DND-41 (cell line): ENCODE measurements at regions not wholly inside any gene's neighbourhood (a gene's known extent, or its start where the extent isn't known, plus 50 kb on each side); places are given as distances from the start of the nearest gene placed in this dataset.
"Not testable (repeated sequence)": the region's sequence is repeated elsewhere in the genome, so short reads cannot be mapped to it uniquely, and the experiment has no call there.

ENCODE experiments used
- EZH2 ChIP-seq: IDR thresholded peaks from 3 replicates; pipeline ENCODE4 v1.6.1; 2012; ENCODE audit warnings: borderline replicate concordance, low read depth, mild to moderate bottlenecking, moderate library complexity, low read length, inconsistent platforms; ENCODE audit not compliant: severe bottlenecking
- TF ChIP-seq, protein P1 (sequence below): IDR thresholded peaks from 2 replicates; pipeline ENCODE4 v1.5.1; 2012; ENCODE audit warnings: borderline replicate concordance, low read length, moderate library complexity, mild to moderate bottlenecking; ENCODE audit not compliant: poor library complexity, severe bottlenecking; ENCODE audit errors: extremely low read depth

DNA sequence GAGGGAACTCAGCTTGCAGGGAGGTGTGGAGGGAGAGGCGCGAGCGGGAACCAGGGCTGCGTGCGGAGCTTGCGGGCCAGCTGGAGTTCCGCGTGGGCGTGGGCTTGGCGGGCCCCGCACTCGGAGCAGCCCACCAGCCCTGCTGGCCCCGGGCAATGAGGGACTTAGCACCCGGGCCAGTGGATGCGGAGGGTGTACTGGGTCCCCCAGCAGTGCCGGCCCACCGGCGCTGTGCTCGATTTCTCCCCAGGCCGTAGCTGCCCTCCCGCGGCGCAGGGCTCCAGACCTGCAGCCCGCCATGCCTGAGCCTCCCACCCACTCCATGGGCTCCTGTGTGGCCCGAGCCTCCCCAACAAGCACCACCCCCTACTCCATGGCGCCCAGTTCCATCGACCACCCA lies 117.5 kb upstream of the TOP1 start:
- TF ChIP-seq, protein P1, sequence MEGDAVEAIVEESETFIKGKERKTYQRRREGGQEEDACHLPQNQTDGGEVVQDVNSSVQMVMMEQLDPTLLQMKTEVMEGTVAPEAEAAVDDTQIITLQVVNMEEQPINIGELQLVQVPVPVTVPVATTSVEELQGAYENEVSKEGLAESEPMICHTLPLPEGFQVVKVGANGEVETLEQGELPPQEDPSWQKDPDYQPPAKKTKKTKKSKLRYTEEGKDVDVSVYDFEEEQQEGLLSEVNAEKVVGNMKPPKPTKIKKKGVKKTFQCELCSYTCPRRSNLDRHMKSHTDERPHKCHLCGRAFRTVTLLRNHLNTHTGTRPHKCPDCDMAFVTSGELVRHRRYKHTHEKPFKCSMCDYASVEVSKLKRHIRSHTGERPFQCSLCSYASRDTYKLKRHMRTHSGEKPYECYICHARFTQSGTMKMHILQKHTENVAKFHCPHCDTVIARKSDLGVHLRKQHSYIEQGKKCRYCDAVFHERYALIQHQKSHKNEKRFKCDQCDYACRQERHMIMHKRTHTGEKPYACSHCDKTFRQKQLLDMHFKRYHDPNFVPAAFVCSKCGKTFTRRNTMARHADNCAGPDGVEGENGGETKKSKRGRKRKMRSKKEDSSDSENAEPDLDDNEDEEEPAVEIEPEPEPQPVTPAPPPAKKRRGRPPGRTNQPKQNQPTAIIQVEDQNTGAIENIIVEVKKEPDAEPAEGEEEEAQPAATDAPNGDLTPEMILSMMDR = not testable (repeated sequence)
- not testable (repeated sequence) for TF ChIP-seq EZH2
